IPS DF 6.9 (cell line): ENCODE measurements at regions not wholly inside any gene's neighbourhood (a gene's known extent, or its start where the extent isn't known, plus 50 kb on each side); places are given as distances from the start of the nearest gene placed in this dataset.

Experiments used
- DNase-seq: peaks from one replicate; pipeline ENCODE4 v3.0.0-alpha.2; 2013; ENCODE audit warnings: low read depth, low spot score
- H3K27ac ChIP-seq: one replicate; pipeline ENCODE4 v1.5.1; 2013; ENCODE audit warnings: low read length, control low read depth
- H3K27me3 ChIP-seq: 2 replicates; pipeline ENCODE4 v1.6.1; 2013; ENCODE audit warnings: mild to moderate bottlenecking, low read length; ENCODE audit not compliant: control insufficient read depth, insufficient read depth
- H3K36me3 ChIP-seq: 2 replicates; pipeline ENCODE4 v1.6.1; 2013; ENCODE audit warnings: low read length; ENCODE audit not compliant: control insufficient read depth, insufficient read depth
- H3K4me1 ChIP-seq: 2 replicates; pipeline ENCODE4 v1.6.1; 2013; ENCODE audit warnings: low read length; ENCODE audit not compliant: control insufficient read depth, insufficient read depth
- H3K4me3 ChIP-seq: 2 replicates; pipeline ENCODE4 v1.5.1; 2013; ENCODE audit warnings: mild to moderate bottlenecking, low read length
- H3K9me3 ChIP-seq: 2 replicates; pipeline ENCODE4 v1.6.1; 2013; ENCODE audit warnings: low read length, inconsistent platforms; ENCODE audit not compliant: control insufficient read depth, insufficient read depth
- WGBS: extraction: QIAGEN DNeasy Blood & Tissue Kit; methylation state at CpG from one replicate; pipeline ENCODE4 v1.1.7; 2013; ENCODE audit warnings: mixed read lengths, missing lambda C conversion rate; ENCODE audit not compliant: insufficient read length, insufficient coverage; 5-methylcytosine and 5-hydroxymethylcytosine counted together

- Histone ChIP-seq H3K27ac (no peak overlapping the region), H3K9me3 (no peaks in the 10 kb centered on the region), H3K27me3 (no peaks in the 10 kb centered on the region), H3K36me3 (no peaks in the 10 kb centered on the region), H3K4me3 (no peak overlapping the region), H3K4me1 (no peaks in the 10 kb centered on the region)
- no CpG with 5 or more reads among the region's 2 CpGs for WGBS
- no peak for DNase-seq
These were observed 88.9 kb upstream of the CXCL14 start for GRCh38 chr5:135667673-135668072.

DNA sequence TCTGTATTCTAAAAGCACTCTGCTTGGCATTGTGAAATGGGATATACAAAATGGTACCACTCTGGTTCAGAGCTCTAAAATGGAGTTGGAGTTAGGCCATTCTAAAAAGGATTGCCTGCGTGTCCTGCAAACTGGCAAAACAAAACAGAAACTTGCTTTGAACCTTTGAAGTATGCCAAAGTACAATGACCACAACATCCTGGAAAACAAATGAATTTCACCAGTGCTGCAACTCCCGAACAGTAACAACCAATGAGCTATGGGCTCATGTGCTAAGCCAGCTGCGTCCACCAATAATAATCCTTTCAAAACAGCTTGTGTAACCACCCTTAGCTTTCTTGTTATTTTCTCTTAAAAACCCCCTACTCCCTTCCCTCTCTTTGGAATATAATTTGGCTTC, 88.4 kb upstream of the CXCL14 start:
- Histone ChIP-seq H3K4me1 (no peaks in the 10 kb centered on the region), H3K27me3 (no peaks in the 10 kb centered on the region), H3K9me3 (no peaks in the 10 kb centered on the region), H3K36me3 (no peaks in the 10 kb centered on the region), H3K27ac (no peak overlapping the region), H3K4me3 (no peak overlapping the region)
- WGBS = no CpG with 5 or more reads among the region's 3 CpGs
- DNase-seq = no peak

DNA sequence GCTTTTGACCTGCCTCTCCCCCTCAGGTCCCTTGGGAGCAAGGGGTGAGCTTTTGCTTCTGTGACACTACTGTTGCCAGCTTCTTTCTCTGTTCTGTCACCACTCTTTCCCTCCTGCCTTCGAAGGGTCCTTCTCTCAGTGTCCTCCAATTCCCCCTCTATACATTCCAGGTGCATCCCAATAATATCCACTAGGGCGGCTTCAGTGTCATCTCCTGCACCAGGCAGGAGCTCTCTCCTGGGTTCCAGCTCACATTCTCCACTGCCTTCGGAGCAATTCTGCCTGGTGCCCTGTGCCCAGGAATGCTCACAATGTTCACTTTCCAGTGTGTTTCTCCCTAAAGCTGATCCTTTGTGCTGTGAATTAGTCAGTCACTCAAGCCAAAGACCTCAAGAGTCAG, 83.9 kb upstream of the CXCL14 start:
- peak; percentile 4 for DNase-seq
- H3K9me3 ChIP-seq = no peaks in the 10 kb centered on the region
- peaks cover 2% of the 10 kb centered on the region; the same call in 1 of the 2 replicates for H3K4me1 ChIP-seq
- no peak overlapping the region for H3K4me3 ChIP-seq
- no peaks in the 10 kb centered on the region for H3K36me3 ChIP-seq
- no peak overlapping the region for H3K27ac ChIP-seq
- no CpG with 5 or more reads among the region's 3 CpGs for WGBS
- H3K27me3 ChIP-seq = no peaks in the 10 kb centered on the region

DNA sequence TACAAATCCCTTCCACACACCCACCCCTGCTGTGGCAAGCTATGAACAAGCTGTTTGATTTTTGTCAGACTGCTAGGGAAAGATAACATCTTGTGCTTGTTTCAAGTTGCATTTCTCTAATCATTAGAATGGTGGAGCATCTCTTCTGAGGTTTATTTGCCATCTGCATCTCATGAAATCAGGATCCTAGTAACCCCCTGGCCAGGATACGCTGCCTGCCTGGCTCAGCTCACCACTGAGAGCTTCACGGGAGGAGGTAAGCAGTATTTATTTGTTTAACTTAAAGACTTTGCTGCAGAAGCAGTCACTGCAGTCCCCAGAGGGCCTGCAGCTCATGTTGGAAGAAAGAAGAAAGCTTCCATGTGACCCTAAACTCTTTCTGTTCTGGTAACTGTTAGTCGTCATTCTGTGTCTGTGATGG, 83.3 kb upstream of the CXCL14 start:
- Histone ChIP-seq H3K4me1 (peaks cover 2% of the 10 kb centered on the region; the same call in 1 of the 2 replicates), H3K27me3 (no peaks in the 10 kb centered on the region), H3K4me3 (no peak overlapping the region), H3K36me3 (no peaks in the 10 kb centered on the region), H3K27ac (no peak overlapping the region), H3K9me3 (no peaks in the 10 kb centered on the region)
- WGBS = no CpG with 5 or more reads among the region's 3 CpGs
- no peak for DNase-seq

GRCh38 chr5:135660826-135661575, 82.2 kb upstream of the CXCL14 start:
- Histone ChIP-seq H3K4me1 (peaks cover 2% of the 10 kb centered on the region; the same call in 1 of the 2 replicates), H3K9me3 (no peaks in the 10 kb centered on the region), H3K27me3 (no peaks in the 10 kb centered on the region), H3K4me3 (no peak overlapping the region), H3K36me3 (no peaks in the 10 kb centered on the region), H3K27ac (no peak overlapping the region)
- WGBS = no CpG with 5 or more reads among the region's 3 CpGs
- no peak for DNase-seq

GRCh38 chr5:135657536-135658305, 78.9 kb upstream of the CXCL14 start:
- Histone ChIP-seq H3K4me3 (no peak overlapping the region), H3K27me3 (no peaks in the 10 kb centered on the region), H3K9me3 (no peaks in the 10 kb centered on the region), H3K27ac (no peak overlapping the region), H3K4me1 (peaks cover 2% of the 10 kb centered on the region; the same call in 1 of the 2 replicates), H3K36me3 (no peaks in the 10 kb centered on the region)
- no peak for DNase-seq
- no CpG with 5 or more reads among the region's 3 CpGs for WGBS

- no peaks in the 10 kb centered on the region for H3K36me3 ChIP-seq
- DNase-seq = no peak
- H3K4me3 ChIP-seq = no peak overlapping the region
- H3K9me3 ChIP-seq = no peaks in the 10 kb centered on the region
- no peak overlapping the region for H3K27ac ChIP-seq
- H3K27me3 ChIP-seq = no peaks in the 10 kb centered on the region
- WGBS = no CpG with 5 or more reads among the region's 4 CpGs
- H3K4me1 ChIP-seq = no peaks in the 10 kb centered on the region
These were observed 76.7 kb upstream of the CXCL14 start for GRCh38 chr5:135655468-135655815.

DNA sequence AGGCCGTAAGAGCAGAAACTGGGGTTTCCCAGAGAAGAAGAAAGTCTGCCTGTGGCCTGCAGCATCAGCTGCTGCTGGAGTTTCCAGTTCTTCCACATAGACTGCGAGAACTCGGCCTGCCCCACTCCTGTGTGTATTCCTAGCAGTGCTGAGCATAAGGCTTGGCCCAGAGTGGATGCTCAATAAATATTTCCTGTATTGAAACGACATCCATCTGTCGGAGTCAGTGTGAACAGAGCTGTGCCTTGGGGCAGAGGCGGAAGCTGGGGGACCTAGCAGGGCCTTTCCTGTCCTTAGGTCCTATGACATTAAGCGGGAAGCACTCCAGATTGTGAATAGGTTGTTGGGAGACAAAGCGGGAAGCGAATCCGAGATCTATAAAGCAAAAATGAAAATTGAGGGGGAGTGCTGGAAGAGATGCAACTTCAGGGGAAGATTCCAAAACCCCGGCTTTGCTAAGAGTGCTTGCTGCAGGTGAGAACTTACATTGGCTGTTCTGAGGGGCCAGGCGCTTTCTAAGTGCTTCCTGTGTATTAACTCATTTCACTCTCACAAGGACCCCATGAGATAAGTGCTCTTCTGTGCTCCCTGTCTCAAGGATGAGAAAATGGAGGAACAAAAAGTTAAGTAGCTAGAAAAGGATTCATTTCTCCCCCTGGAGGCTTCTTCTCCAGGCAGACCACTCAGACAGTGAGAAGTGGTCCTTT, 76.1 kb upstream of the CXCL14 start:
- Histone ChIP-seq H3K4me3 (no peak overlapping the region), H3K4me1 (no peaks in the 10 kb centered on the region), H3K27ac (no peak overlapping the region), H3K27me3 (no peaks in the 10 kb centered on the region), H3K9me3 (no peaks in the 10 kb centered on the region), H3K36me3 (no peaks in the 10 kb centered on the region)
- WGBS = no CpG with 5 or more reads among the region's 12 CpGs
- no peak for DNase-seq

DNA sequence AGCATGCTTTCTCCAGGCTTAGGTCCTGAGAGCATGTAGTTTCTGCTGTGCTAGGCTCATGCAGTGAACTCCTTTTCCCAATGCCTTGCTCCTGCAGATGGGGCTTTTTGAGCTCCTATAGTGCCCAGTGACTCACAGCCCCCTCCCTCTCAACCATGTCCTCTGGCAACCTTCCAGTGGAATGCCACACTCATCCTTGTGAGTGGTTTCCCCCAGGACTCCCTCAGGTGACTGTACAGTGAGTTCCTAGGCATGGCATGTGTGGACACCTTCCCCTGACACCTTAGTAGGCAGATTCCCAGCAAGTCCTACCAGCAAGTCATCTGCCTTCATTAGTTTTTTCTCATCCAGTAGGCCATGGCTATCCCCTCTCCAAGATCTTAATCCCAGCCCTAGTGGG, 72.4 kb upstream of the CXCL14 start:
- DNase-seq = no peak

DNA sequence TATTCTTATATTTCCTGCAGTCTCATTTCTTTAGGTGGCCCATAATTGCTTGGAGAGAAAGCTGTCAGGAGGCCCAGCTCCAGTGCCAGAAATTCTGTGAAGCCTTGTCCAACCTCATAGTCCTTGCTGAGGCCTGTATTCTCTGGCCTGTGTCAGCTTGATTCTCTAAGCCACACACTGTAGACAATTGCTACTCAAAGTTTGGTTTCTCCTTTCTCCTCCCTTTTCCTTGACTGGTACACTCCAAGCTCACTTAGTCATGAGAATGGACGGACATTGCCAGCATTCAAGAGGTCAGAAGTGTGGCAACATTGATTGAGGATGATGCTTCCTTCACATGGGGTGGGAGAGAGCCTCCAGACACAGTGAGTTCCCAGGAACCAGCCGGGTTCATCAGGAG, 71.3 kb upstream of the CXCL14 start:
- no CpG with 5 or more reads among the region's 2 CpGs for WGBS
- DNase-seq = no peak
- H3K27ac ChIP-seq = no peak overlapping the region
- H3K36me3 ChIP-seq = no peaks in the 10 kb centered on the region
- no peaks in the 10 kb centered on the region for H3K9me3 ChIP-seq
- H3K27me3 ChIP-seq = no peaks in the 10 kb centered on the region
- H3K4me1 ChIP-seq = no peaks in the 10 kb centered on the region
- no peak overlapping the region for H3K4me3 ChIP-seq

More for the DNA sequence above, 72.4 kb upstream of the CXCL14 start:
- no peak overlapping the region for H3K4me3 ChIP-seq
- no peaks in the 10 kb centered on the region for H3K36me3 ChIP-seq
- H3K4me1 ChIP-seq = no peaks in the 10 kb centered on the region
- no peak overlapping the region for H3K27ac ChIP-seq
- no peaks in the 10 kb centered on the region for H3K9me3 ChIP-seq
- H3K27me3 ChIP-seq = no peaks in the 10 kb centered on the region
